GM12878 (cell line): ENCODE measurements at regions not wholly inside any gene's neighbourhood (a gene's known extent, or its start where the extent isn't known, plus 50 kb on each side); places are given as distances from the start of the nearest gene placed in this dataset.

Source experiments
- ATAC-seq: fragments of 200-7000 bp; cut with Tn5 transposase; 3 replicates; pipeline ENCODE4 v1.9.1; 2020; ENCODE audit warnings: mild to moderate bottlenecking, moderate library complexity
- BruUV-seq: library from RNA; stranded (reverse); fragments of 400-500 nt; replicated peaks from 2 replicates; lab custom pipeline; 2021; lab: Mats Ljungman, UMichigan
- CTCF ChIA-PET: fragments of 300-600 bp; sonication (Branson Sonifier 250); formaldehyde crosslinking; extraction: SDS; loops from one replicate; lab custom pipeline; 2021; ENCODE audit warnings: inconsistent platforms; lab: Yijun Ruan, JAX
- POLR2A ChIA-PET: fragments of 350-600 bp; formaldehyde crosslinking; extraction: SDS; loops from one replicate; lab custom pipeline; 2021; ENCODE audit warnings: inconsistent platforms; lab: Charles Lee
- RAD21 ChIA-PET: fragments of 300-600 bp; sonication (Branson Sonifier 250); formaldehyde crosslinking; loops from one replicate; lab custom pipeline; 2023; ENCODE audit warnings: antibody characterized with exemption; ENCODE audit not compliant: unreplicated experiment; lab: Charles Lee
- SMC1A ChIA-PET: fragments of 300-600 bp; sonication (Branson Sonifier 250); formaldehyde crosslinking; loops from one replicate; lab custom pipeline; 2023; ENCODE audit not compliant: unreplicated experiment, uncharacterized antibody; lab: Charles Lee
- DNase-seq: peaks from one replicate; pipeline ENCODE4 v3.0.0-alpha.2; 2011; ENCODE audit warnings: low read depth, low spot score
- FAIRE-seq: peaks from 3 replicates; lab custom pipeline; 2011; peaks lifted over from hg19 to GRCh38; lab: Jason Lieb, UNC
- H2AFZ ChIP-seq: 2 replicates; pipeline ENCODE4 v1.6.0; 2011; ENCODE audit warnings: low read depth, low read length, control low read depth; ENCODE audit not compliant: control insufficient read depth
- H3K27ac ChIP-seq: 2 replicates; pipeline ENCODE4 v1.5.1; 2011; ENCODE audit warnings: control low read depth; ENCODE audit not compliant: control insufficient read depth, insufficient read depth
- H3K27me3 ChIP-seq, 2 experiments: replicated peaks in 1 of 2; 2 replicates each; pipeline versions ENCODE4 v1.6.0 to v1.6.1; 2011; ENCODE audit warnings: low read length in 1 of 2; ENCODE audit not compliant: control insufficient read depth in 2 of 2, insufficient read depth in 2 of 2
- H3K36me3 ChIP-seq, 2 experiments: 2 replicates each; pipeline ENCODE4 v1.5.1; 2011; ENCODE audit warnings: low read length in 1 of 2; ENCODE audit not compliant: control insufficient read depth in 2 of 2, insufficient read depth in 2 of 2
- H3K4me1 ChIP-seq: 2 replicates; pipeline ENCODE4 v1.6.1; 2011; ENCODE audit warnings: mild to moderate bottlenecking, low read length, moderate library complexity, mixed read lengths; ENCODE audit not compliant: control insufficient read depth, insufficient read depth
- H3K4me2 ChIP-seq: 2 replicates; pipeline ENCODE4 v1.6.0; 2011; ENCODE audit warnings: control low read depth; ENCODE audit not compliant: control insufficient read depth, insufficient read depth
- H3K4me3 ChIP-seq: fragments of 200-600 bp; sonication (generic); 2 replicates; pipeline ENCODE4 v1.5.1; 2016
- H3K79me2 ChIP-seq: 2 replicates; pipeline ENCODE4 v1.6.0; 2011; ENCODE audit warnings: low read length; ENCODE audit not compliant: control insufficient read depth, insufficient read depth
- H3K9ac ChIP-seq: 2 replicates; pipeline ENCODE4 v1.8.0; 2011; ENCODE audit warnings: low read length, control low read depth, mixed read lengths; ENCODE audit not compliant: control insufficient read depth, insufficient read depth
- H3K9me3 ChIP-seq: replicated peaks from 3 replicates; pipeline ENCODE4 v1.5.1; 2011; ENCODE audit warnings: mild to moderate bottlenecking, low read length; ENCODE audit not compliant: control insufficient read depth, insufficient read depth
- H4K20me1 ChIP-seq: 2 replicates; pipeline ENCODE4 v1.6.0; 2011; ENCODE audit not compliant: control insufficient read depth, insufficient read depth
- CBX3 ChIP-seq: fragments of 200-600 bp; sonication (generic); IDR thresholded peaks from 2 replicates; pipeline ENCODE4 v1.6.1; 2016; ENCODE audit warnings: low read depth, borderline replicate concordance
- CREB1 ChIP-seq: IDR thresholded peaks from 2 replicates; pipeline ENCODE4 v1.6.1; 2012; ENCODE audit warnings: low read depth, mild to moderate bottlenecking, inconsistent platforms
- FOS ChIP-seq: IDR thresholded peaks from 3 replicates; pipeline ENCODE4 v1.6.1; 2011; ENCODE audit warnings: borderline replicate concordance; ENCODE audit not compliant: insufficient read length; ENCODE audit errors: extremely low read depth
- JUNB ChIP-seq: IDR thresholded peaks from 2 replicates; pipeline ENCODE4 v1.6.1; 2016; ENCODE audit warnings: antibody characterized with exemption, mild to moderate bottlenecking
- JUND ChIP-seq: IDR thresholded peaks from 2 replicates; pipeline ENCODE4 v1.6.1; 2012; ENCODE audit warnings: low read depth, mild to moderate bottlenecking, low read length, improper control_type of control experiment, moderate library complexity
- RCOR1 ChIP-seq: conservative IDR thresholded peaks from 2 replicates; pipeline ENCODE4 v1.6.1; 2012; ENCODE audit warnings: low read depth, low read length, improper control_type of control experiment
- SIX5 ChIP-seq: IDR thresholded peaks from 2 replicates; pipeline ENCODE4 v1.6.1; 2011; ENCODE audit warnings: mild to moderate bottlenecking, low read depth, low read length, moderate library complexity; ENCODE audit not compliant: severe bottlenecking
- ZNF274 ChIP-seq: IDR thresholded peaks from one replicate; pipeline ENCODE4 v1.8.0; 2011; ENCODE audit not compliant: insufficient read length, insufficient read depth
- ZNF592 ChIP-seq: fragments of 450-650 bp; IDR thresholded peaks from 2 replicates; pipeline ENCODE4 v1.6.1; 2017; ENCODE audit warnings: mild to moderate bottlenecking, moderate library complexity
- ZNF622 ChIP-seq: fragments of 450-650 bp; IDR thresholded peaks from 2 replicates; pipeline ENCODE4 v1.6.1; 2017; ENCODE audit warnings: mild to moderate bottlenecking, inconsistent platforms
- ZZZ3 ChIP-seq: IDR thresholded peaks from 2 replicates; pipeline ENCODE4 v1.6.1; 2011; ENCODE audit warnings: low read depth; ENCODE audit not compliant: control insufficient read depth, insufficient read length
- WGBS: methylation state at CpG from one replicate; pipeline ENCODE4 v1.1.6; 2016; ENCODE audit warnings: low lambda C conversion rate; ENCODE audit not compliant: insufficient replicate concordance, insufficient coverage; ENCODE audit errors: missing lambda C conversion rate; 5-methylcytosine and 5-hydroxymethylcytosine counted together
- in situ Hi-C: fragments of 300-500 bp; cut with MboI; formaldehyde crosslinking; loops from 9 replicates; pipeline ENCODE4 v1.14.3; 2018; ENCODE audit warnings: mixed read lengths
- intact Hi-C: fragments of 100-400 bp; cut with micrococcal nuclease; formaldehyde crosslinking; loops from one replicate; pipeline ENCODE4 v1.14.2; 2022; ENCODE audit not compliant: unreplicated experiment
- TF ChIP-seq, protein P1 (sequence below): fragments of 450-650 bp; IDR thresholded peaks from 2 replicates; pipeline ENCODE4 v1.6.1; 2017; ENCODE audit warnings: borderline replicate concordance

GRCh38 chrX:13196782-13197181 lies 123.1 kb downstream of the ATXN3L start:
- CTCF ChIA-PET = no interaction called here
- Histone ChIP-seq H2AFZ (no peak overlapping the region), H3K79me2 (no peaks in the 10 kb centered on the region), H3K4me2 (no peak overlapping the region), H3K9me3 (no peaks in the 10 kb centered on the region), H3K9ac (no peak overlapping the region), H3K27ac (no peak overlapping the region), H3K36me3 (no peaks in the 10 kb centered on the region), H3K4me3 (no peak overlapping the region), H4K20me1 (no peaks in the 10 kb centered on the region), H3K4me1 (no peaks in the 10 kb centered on the region; the same call in 1 of the 2 replicates), H3K27me3 (no peaks in the 10 kb centered on the region)
- ATAC-seq (no peak), FAIRE-seq (no peak), DNase-seq (no peak)
- POLR2A ChIA-PET = no interaction called here
- 35% methylated on average over 2 of the region's 2 CpGs for WGBS
- in situ Hi-C loops = no loop called here
- BruUV-seq = no TSS peak
- SMC1A ChIA-PET = interaction anchor here (1.0 kb wide), 1 partner anchor 12 kb away, joined by 3 read pairs; no protein-coding TSS in a partner anchor
- TF ChIP-seq CBX3 (no peak), JUND (no peak), ZNF274 (no peak), SIX5 (no peak), JUNB (no peak), FOS (no peak), ZNF622 (no peak), ZNF592 (no peak), CREB1 (no peak), RCOR1 (no peak), ZZZ3 (no peak)
- TF ChIP-seq, protein P1, sequence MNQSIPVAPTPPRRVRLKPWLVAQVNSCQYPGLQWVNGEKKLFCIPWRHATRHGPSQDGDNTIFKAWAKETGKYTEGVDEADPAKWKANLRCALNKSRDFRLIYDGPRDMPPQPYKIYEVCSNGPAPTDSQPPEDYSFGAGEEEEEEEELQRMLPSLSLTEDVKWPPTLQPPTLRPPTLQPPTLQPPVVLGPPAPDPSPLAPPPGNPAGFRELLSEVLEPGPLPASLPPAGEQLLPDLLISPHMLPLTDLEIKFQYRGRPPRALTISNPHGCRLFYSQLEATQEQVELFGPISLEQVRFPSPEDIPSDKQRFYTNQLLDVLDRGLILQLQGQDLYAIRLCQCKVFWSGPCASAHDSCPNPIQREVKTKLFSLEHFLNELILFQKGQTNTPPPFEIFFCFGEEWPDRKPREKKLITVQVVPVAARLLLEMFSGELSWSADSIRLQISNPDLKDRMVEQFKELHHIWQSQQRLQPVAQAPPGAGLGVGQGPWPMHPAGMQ = no peak
- RAD21 ChIA-PET = no interaction called here
- intact Hi-C loops = no loop called here
